H1 (cell line): ENCODE measurements at regions not wholly inside any gene's neighbourhood (a gene's known extent, or its start where the extent isn't known, plus 50 kb on each side); places are given as distances from the start of the nearest gene placed in this dataset.

Experiments used
- CTCF ChIA-PET: fragments of 300-600 bp; sonication (Branson Sonifier 250); formaldehyde crosslinking; loops from one replicate; lab custom pipeline; 2021; ENCODE audit not compliant: partially characterized antibody; lab: Charles Lee
- POLR2A ChIA-PET: fragments of 300-600 bp; sonication (Branson Sonifier 250); formaldehyde crosslinking; loops from one replicate; lab custom pipeline; 2021; ENCODE audit warnings: inconsistent platforms; ENCODE audit not compliant: partially characterized antibody; lab: Charles Lee
- DNase-seq, 2 experiments: peaks; one replicate each; pipeline versions ENCODE4 v3.0.0 to v3.0.0-alpha.2; 2010 to 2022; ENCODE audit warnings: low spot score in 2 of 2, low read depth in 1 of 2, mixed read lengths in 1 of 2
- FAIRE-seq: peaks from 2 replicates; lab custom pipeline; 2011; peaks lifted over from hg19 to GRCh38; lab: Jason Lieb, UNC
- H2AFZ ChIP-seq: 2 replicates; pipeline ENCODE4 v1.8.1; 2012; ENCODE audit warnings: low read length, inconsistent platforms
- H2AK5ac ChIP-seq: 2 replicates; pipeline ENCODE4 v1.6.1; 2013; ENCODE audit warnings: low read depth, low read length
- H2BK120ac ChIP-seq: replicated peaks from 2 replicates; pipeline ENCODE3; 2013; ENCODE audit warnings: low read depth, low read length, inconsistent platforms
- H2BK12ac ChIP-seq: 2 replicates; pipeline ENCODE4 v1.6.1; 2013; ENCODE audit warnings: low read depth, low read length
- H2BK15ac ChIP-seq: 2 replicates; pipeline ENCODE4 v1.6.1; 2013; ENCODE audit warnings: low read length
- H2BK20ac ChIP-seq: 2 replicates; pipeline ENCODE4 v1.6.1; 2013; ENCODE audit warnings: low read length
- H2BK5ac ChIP-seq: 2 replicates; pipeline ENCODE4 v1.6.1; 2013; ENCODE audit warnings: low read depth, low read length
- H3K14ac ChIP-seq: 2 replicates; pipeline ENCODE4 v1.6.1; 2013; ENCODE audit warnings: inconsistent platforms; ENCODE audit not compliant: insufficient read length
- H3K18ac ChIP-seq: 2 replicates; pipeline ENCODE4 v1.6.1; 2013; ENCODE audit warnings: low read length; ENCODE audit errors: extremely low read depth
- H3K23ac ChIP-seq: 2 replicates; pipeline ENCODE4 v1.6.1; 2013; ENCODE audit warnings: inconsistent platforms; ENCODE audit not compliant: insufficient read length
- H3K23me2 ChIP-seq: 2 replicates; pipeline ENCODE4 v1.6.1; 2013; ENCODE audit warnings: low read depth, low read length
- H3K27ac ChIP-seq: 2 replicates; pipeline ENCODE4 v1.6.1; 2011; ENCODE audit warnings: low read depth, low read length, inconsistent platforms
- H3K27me3 ChIP-seq, 4 experiments: replicated peaks in 1 of 4; 1 replicate in 1 of 4; 2 replicates in 3 of 4; pipeline versions ENCODE4 v1.6.1 to v1.8.1; 2011 to 2013; ENCODE audit warnings: low read length in 3 of 4, mild to moderate bottlenecking in 3 of 4, inconsistent platforms in 2 of 4, mixed read lengths in 2 of 4, moderate library complexity in 1 of 4; ENCODE audit not compliant: control insufficient read depth in 3 of 4, insufficient read depth in 3 of 4; ENCODE audit errors: extremely low read depth in 1 of 4
- H3K36me3 ChIP-seq, 4 experiments: 2 replicates each; pipeline versions ENCODE4 v1.6.1 to v1.8.1; 2011 to 2013; ENCODE audit warnings: mild to moderate bottlenecking in 4 of 4, low read length in 3 of 4, moderate library complexity in 2 of 4, control low read depth in 1 of 4, inconsistent platforms in 1 of 4; ENCODE audit not compliant: insufficient read depth in 4 of 4, control insufficient read depth in 2 of 4
- H3K4ac ChIP-seq: replicated peaks from 2 replicates; pipeline ENCODE3; 2013; ENCODE audit warnings: low read length, low read depth, mixed read lengths, inconsistent platforms; ENCODE audit not compliant: insufficient read length
- H3K4me1 ChIP-seq, 4 experiments: replicated peaks in 1 of 4; 1 replicate in 1 of 4; 2 replicates in 3 of 4; pipeline versions ENCODE4 v1.6.1 to v1.8.1; 2011 to 2013; ENCODE audit warnings: low read length in 3 of 4, inconsistent platforms in 2 of 4, mixed read lengths in 1 of 4; ENCODE audit not compliant: insufficient read depth in 4 of 4, control insufficient read depth in 3 of 4
- H3K4me2 ChIP-seq, 2 experiments: 2 replicates each; pipeline versions ENCODE4 v1.6.1 to v1.8.1; 2011 to 2013; ENCODE audit warnings: low read depth in 2 of 2, low read length in 2 of 2, control low read depth in 1 of 2, inconsistent platforms in 1 of 2, mild to moderate bottlenecking in 1 of 2; ENCODE audit not compliant: insufficient read depth in 1 of 2
- H3K4me3 ChIP-seq, 4 experiments: fragments of 200-600, 300-600 bp in 1 of 4; sonication (generic), shearing (Covaris generic), sonication (Bioruptor Twin) in 1 of 4; 2 replicates each; pipeline versions ENCODE4 v1.5.1 to v1.8.1; 2011 to 2016; ENCODE audit warnings: low read length in 4 of 4, low read depth in 3 of 4, control low read depth in 2 of 4, inconsistent platforms in 2 of 4, mild to moderate bottlenecking in 2 of 4, mixed read lengths in 1 of 4, moderate library complexity in 1 of 4; ENCODE audit not compliant: insufficient read depth in 2 of 4; ENCODE audit errors: extremely low read depth in 1 of 4
- H3K56ac ChIP-seq: replicated peaks from 2 replicates; pipeline ENCODE3; 2013; ENCODE audit warnings: low read depth, mild to moderate bottlenecking, mixed read lengths, low read length, inconsistent platforms; ENCODE audit not compliant: insufficient read length
- H3K79me1 ChIP-seq: 2 replicates; pipeline ENCODE4 v1.6.1; 2013; ENCODE audit warnings: low read depth, low read length, control low read depth
- H3K79me2 ChIP-seq, 2 experiments: 2 replicates each; pipeline versions ENCODE4 v1.6.1 to v1.8.1; 2012 to 2013; ENCODE audit warnings: low read length in 2 of 2, mild to moderate bottlenecking in 2 of 2, inconsistent platforms in 1 of 2; ENCODE audit not compliant: insufficient read depth in 2 of 2, control insufficient read depth in 1 of 2
- H3K9ac ChIP-seq, 4 experiments: replicated peaks in 1 of 4; 1 replicate in 1 of 4; 2 replicates in 3 of 4; pipeline versions ENCODE4 v1.6.1 to v1.8.1; 2011 to 2013; ENCODE audit warnings: low read depth in 3 of 4, low read length in 3 of 4, control low read depth in 2 of 4, mild to moderate bottlenecking in 2 of 4, moderate library complexity in 2 of 4, inconsistent platforms in 1 of 4; ENCODE audit errors: extremely low read depth in 1 of 4
- H3K9me3 ChIP-seq, 2 experiments: 2 replicates each; pipeline versions ENCODE4 v1.6.1 to v1.8.1; 2012 to 2013; ENCODE audit warnings: mild to moderate bottlenecking in 2 of 2, moderate library complexity in 2 of 2, control low read depth in 1 of 2, inconsistent platforms in 1 of 2, low read depth in 1 of 2, low read length in 1 of 2, mixed read lengths in 1 of 2; ENCODE audit not compliant: insufficient read depth in 2 of 2
- H4K20me1 ChIP-seq, 2 experiments: replicated peaks in 1 of 2; 2 replicates each; pipeline versions ENCODE3 to v1.8.1; 2011 to 2013; ENCODE audit warnings: inconsistent platforms in 2 of 2, low read length in 2 of 2, mild to moderate bottlenecking in 1 of 2; ENCODE audit not compliant: insufficient read depth in 2 of 2, control insufficient read depth in 1 of 2
- H4K5ac ChIP-seq: 2 replicates; pipeline ENCODE4 v1.6.1; 2013; ENCODE audit warnings: low read length, low read depth, mixed read lengths, inconsistent platforms; ENCODE audit not compliant: insufficient read length
- H4K8ac ChIP-seq: 2 replicates; pipeline ENCODE4 v1.8.0; 2013; ENCODE audit warnings: mild to moderate bottlenecking, moderate library complexity, low read length, inconsistent platforms; ENCODE audit not compliant: insufficient read depth; ENCODE audit errors: extremely low read depth
- H4K91ac ChIP-seq: replicated peaks from 2 replicates; pipeline ENCODE3; 2013; ENCODE audit warnings: low read length, mixed read lengths, inconsistent platforms; ENCODE audit not compliant: insufficient read length
- CREB1 ChIP-seq: IDR thresholded peaks from 2 replicates; pipeline ENCODE4 v1.6.1; 2012; ENCODE audit warnings: inconsistent platforms
- GTF2F1 ChIP-seq: IDR thresholded peaks from 2 replicates; pipeline ENCODE4 v1.6.1; 2012; ENCODE audit warnings: low read depth, low read length, improper control_type of control experiment, borderline replicate concordance
- JUND ChIP-seq: IDR thresholded peaks from 2 replicates; pipeline ENCODE4 v1.6.1; 2011; ENCODE audit warnings: mild to moderate bottlenecking, improper control_type of control experiment, low read length
- KDM5A ChIP-seq: fragments of 200-600 bp; IDR thresholded peaks from 2 replicates; pipeline ENCODE4 v1.7.1; 2012; ENCODE audit warnings: mild to moderate bottlenecking, low read length, inconsistent platforms, mixed read lengths
- TAF7 ChIP-seq: optimal IDR thresholded peaks from 2 replicates; pipeline ENCODE3; 2011; ENCODE audit warnings: low read depth, mild to moderate bottlenecking, inconsistent platforms, low read length, moderate library complexity, borderline replicate concordance
- TEAD4 ChIP-seq: IDR thresholded peaks from 2 replicates; pipeline ENCODE4 v1.6.1; 2012; ENCODE audit warnings: low read depth, low read length, inconsistent platforms, mixed read lengths
- YY1 ChIP-seq: IDR thresholded peaks from 2 replicates; pipeline ENCODE4 v1.6.1; 2011; ENCODE audit warnings: low read depth, mild to moderate bottlenecking, low read length
- WGBS, 2 experiments: shearing (Covaris generic) in 1 of 2; methylation state at CpG; one replicate each; pipeline versions ENCODE4 v1.1.6 to v1.1.7; 2013 to 2015; ENCODE audit warnings: low lambda C conversion rate in 2 of 2, mixed read lengths in 2 of 2, inconsistent platforms in 1 of 2, low coverage in 1 of 2, missing lambda C conversion rate in 1 of 2; ENCODE audit not compliant: insufficient replicate concordance in 2 of 2, insufficient coverage in 1 of 2, insufficient read length in 1 of 2; ENCODE audit errors: extremely low coverage in 1 of 2, missing lambda C conversion rate in 1 of 2; 5-methylcytosine and 5-hydroxymethylcytosine counted together
- TF ChIP-seq, protein P1 (sequence below): IDR thresholded peaks from 2 replicates; pipeline ENCODE4 v1.6.1; 2011; ENCODE audit warnings: low read length, improper control_type of control experiment

DNA sequence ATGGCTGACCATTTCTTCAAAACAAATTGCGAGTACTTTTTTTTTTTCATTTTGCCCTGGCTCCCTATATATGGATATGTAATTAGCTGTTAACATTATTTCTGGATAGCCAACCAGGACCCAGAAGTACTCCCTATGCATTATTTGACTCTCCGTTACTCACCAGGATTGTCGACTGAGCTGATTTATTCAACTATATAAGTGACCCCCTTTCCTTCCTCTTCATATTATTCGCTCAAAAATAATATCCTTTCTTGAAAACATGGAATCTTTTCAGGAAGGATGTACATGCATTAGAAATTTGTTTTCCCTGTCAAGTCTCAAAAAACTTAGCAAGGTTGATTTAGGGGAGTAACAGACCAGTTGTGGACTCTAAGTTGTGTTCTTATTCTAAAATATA is 114.1 kb upstream of the KLHL4 start:
- Histone ChIP-seq H3K4me1 (no peaks in the 10 kb centered on the region), H3K4ac (no peak overlapping the region), H4K8ac (no peak overlapping the region), H3K79me2 (no peaks in the 10 kb centered on the region), H3K4me2 (no peak overlapping the region), H4K91ac (no peak overlapping the region), H2AFZ (no peak overlapping the region), H2BK5ac (no peak overlapping the region), H2BK20ac (no peak overlapping the region), H3K36me3 (no peaks in the 10 kb centered on the region), H3K23ac (no peak overlapping the region), H2BK15ac (no peak overlapping the region), H3K18ac (no peak overlapping the region), H2AK5ac (no peak overlapping the region), H3K56ac (no peak overlapping the region), H3K27me3 (no peaks in the 10 kb centered on the region), H3K14ac (no peak overlapping the region), H3K79me1 (no peaks in the 10 kb centered on the region), H3K9ac (no peak overlapping the region), H3K4me3 (no peak overlapping the region), H3K27ac (no peak overlapping the region), H3K9me3 (no peaks in the 10 kb centered on the region), H4K20me1 (no peaks in the 10 kb centered on the region), H2BK12ac (no peak overlapping the region), H3K23me2 (no peaks in the 10 kb centered on the region), H4K5ac (no peak overlapping the region), H2BK120ac (no peak overlapping the region)
- DNase-seq = no peak
- ChIA-PET POLR2A (no interaction called here), CTCF (no interaction called here)
- FAIRE-seq = no peak
- WGBS, 2 experiments = 82% methylated on average over 4 of the region's 4 CpGs; no CpG with 5 or more reads in 1 of the 2 experiments
- no peak for TF ChIP-seq GTF2F1
- no peak for TF ChIP-seq TEAD4
- no peak for TF ChIP-seq TAF7
- TF ChIP-seq, protein P1, sequence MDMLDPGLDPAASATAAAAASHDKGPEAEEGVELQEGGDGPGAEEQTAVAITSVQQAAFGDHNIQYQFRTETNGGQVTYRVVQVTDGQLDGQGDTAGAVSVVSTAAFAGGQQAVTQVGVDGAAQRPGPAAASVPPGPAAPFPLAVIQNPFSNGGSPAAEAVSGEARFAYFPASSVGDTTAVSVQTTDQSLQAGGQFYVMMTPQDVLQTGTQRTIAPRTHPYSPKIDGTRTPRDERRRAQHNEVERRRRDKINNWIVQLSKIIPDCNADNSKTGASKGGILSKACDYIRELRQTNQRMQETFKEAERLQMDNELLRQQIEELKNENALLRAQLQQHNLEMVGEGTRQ = no peak
- no peak for TF ChIP-seq YY1
- TF ChIP-seq JUND = no peak
- TF ChIP-seq CREB1 = no peak
- TF ChIP-seq KDM5A = no peak
